ENCODE measurements at regions not wholly inside any gene's neighbourhood (a gene's known extent, or its start where the extent isn't known, plus 50 kb on each side); places are given as distances from the start of the nearest gene placed in this dataset.
"Not testable (repeated sequence)": the region's sequence is repeated elsewhere in the genome, so short reads cannot be mapped to it uniquely, and the experiment has no call there.

DNA sequence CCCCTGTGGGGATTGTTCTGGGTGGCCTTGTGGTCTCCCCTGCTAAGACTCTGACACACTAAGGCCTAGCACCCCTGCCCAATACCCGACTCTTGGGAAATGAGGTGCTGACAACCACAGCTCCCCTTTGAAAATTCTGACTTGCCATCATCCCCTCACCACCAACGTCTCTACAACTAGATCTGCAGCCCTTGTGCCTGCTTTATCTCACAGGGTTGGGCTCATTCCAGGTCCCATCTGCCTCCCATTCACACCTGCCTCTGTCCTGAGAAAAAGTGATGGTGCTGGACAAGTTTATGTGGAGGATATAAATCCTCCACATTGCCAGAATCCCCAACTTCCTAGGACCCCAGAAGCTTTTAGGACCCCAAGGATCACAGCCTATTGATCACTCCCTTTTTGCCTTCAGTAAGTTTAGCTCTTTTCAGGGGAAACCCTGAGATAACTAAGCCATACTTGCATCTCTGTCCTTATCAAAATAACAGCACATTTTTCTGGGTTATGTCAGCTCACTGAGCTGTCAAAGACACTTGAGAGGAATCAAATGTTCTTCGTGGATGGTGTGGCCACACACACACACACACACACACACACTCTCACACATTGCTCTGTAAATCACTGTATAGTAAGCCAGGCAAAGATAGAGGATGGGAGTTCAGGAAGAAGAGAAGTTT, 136.8 kb upstream of the CES5A start:
- DNase-seq, result no peak

DNA sequence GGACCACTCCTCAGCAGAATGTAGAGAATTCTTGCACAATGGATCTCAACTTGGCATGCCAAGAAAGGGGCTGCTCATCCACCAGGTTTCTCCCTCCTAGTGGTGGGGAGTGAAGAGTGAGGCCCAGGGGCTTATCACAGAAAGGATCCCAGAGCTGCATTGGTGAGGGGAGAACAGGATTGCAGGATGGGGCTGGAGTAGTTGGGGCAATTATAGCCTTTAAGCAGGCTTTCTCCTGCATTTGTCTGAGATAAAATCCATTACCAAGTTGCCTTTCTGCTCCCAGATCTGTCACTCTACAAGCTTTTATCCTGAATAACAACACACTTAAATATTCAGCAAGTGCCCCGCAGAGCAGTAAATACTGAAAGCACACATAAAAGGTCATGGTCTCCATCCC, 130.8 kb upstream of the CES5A start:
- DNase-seq, result no peak

DNA sequence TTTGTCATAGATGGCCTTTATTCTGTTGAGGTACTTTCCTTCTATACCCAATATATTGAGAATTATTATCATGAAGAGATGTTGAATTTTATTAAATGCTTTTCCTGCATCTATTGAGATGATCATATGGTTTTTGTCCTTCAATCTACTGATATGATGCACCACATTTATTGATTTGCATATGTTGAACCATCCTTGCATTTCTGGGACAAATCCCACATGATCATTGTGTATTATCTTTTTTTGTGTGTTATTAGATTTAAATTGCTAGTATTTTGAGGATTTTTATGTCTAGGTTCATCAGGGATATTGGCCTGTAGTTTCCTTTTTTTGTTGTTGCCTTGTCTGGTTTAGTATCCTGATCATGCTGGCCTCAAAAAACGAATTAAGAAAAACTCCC, 124.5 kb upstream of the CES5A start:
- no peak for DNase-seq

DNA sequence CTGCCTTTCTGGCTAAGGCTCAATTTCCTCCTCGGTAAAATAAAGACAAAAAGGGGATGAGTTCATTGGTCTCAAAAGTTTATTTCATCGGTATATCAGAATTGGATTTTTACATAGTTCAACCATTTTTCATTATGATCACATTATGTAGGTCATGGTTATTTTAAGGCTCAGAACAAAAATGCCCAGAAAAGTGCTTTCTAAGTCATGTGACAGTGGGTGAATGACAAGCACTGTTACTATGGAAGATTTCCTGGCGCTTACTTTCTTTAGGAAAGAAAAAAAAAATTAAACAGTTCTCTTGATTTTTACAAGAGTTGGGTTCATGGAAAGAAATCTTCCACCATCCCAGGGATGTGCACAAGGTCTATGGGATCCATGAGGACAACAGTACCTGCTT, 117.9 kb upstream of the CES5A start:
- no peak for DNase-seq

DNA sequence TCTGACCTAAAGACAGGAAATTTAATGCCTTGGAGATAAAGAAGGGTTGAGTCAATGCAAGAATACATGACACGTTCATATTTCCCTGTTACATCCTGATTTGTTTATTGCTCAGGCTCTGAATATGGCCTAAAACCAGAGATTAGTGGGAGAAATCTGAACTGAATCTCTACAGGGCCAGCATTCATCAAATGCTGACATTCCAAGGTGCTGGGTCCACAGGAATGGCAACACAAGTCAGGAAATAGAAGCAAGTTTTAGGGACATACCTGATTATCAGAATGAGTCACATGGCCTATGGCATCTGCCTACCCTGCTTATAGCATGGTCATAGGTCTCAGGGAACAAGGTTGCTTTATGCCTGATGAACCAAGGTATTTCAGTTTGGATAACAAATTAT, 117.4 kb upstream of the CES5A start:
- no peak for DNase-seq

DNA sequence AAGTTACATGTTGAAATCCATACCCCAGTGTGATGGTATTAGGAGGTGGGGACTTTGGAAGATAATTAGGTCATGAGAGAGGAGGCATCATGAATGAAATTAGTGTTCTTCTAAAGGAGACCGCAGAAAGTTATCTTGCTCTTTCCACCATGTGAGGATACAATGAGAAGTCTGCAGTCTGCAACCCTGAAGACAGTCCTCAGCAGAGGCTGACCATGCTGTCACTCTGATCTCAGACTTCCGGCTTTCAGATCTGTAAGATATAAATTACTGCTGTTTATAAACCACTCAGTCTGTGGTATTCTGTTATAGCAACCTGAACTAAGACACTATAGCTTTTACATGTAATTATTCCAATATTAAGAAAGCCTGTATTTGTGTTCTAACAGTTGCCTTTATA, 116.7 kb upstream of the CES5A start:
- DNase-seq, result no peak

DNA sequence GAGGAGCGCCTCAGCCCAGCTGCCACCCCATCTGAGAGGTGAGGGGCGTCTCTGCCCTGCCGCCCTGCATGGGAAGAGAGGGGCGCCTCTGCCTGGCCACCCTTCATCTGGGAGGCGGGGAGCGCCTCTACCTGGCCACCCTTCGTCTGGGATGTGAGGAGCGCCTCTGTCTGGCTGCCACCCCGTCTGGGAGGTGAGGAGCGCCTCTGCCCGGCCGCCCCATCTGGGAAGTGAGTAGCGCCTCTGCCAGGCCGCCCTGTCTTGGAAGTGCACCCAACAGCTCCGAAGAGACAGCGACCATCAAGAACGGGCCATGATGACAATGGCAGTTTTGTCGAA, 114.4 kb upstream of the CES5A start:
- DNase-seq, result no peak

DNA sequence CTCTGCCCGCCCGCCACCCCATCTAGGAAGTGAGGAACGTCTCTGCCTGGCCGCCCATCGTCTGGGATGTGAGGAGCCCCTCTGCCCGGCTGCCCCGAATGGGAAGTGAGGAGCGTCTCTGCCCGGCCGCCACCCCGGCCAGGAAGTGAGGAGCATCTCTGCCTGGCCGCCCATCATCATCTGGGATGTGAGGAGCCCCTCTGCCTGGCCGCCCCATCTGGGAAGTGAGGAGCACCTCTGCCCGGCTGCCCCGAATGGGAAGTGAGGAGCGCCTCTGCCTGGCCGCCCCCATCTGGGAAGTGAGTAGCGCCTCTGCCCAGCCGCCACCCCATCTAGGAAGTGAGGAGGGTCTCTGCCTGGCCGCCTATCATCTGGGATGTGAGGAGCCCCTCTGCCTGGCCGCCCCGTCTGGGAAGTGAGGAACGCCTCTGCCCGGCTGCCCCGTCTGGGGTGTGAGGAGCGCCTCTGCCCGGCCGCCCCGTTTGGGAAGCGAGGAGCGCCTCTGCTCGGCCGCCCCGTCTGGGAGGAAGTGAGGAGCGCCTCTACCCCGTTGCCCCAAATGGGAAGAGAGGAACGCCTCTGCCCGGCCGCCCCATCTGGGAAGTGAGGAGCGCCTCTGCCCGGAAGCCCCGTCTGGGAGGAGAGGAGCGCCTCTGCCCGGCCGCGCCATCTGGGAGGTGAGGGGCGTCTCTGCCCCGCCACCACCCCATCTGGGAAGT, 113.8 kb upstream of the CES5A start:
- DNase-seq, result not testable (repeated sequence)

DNA sequence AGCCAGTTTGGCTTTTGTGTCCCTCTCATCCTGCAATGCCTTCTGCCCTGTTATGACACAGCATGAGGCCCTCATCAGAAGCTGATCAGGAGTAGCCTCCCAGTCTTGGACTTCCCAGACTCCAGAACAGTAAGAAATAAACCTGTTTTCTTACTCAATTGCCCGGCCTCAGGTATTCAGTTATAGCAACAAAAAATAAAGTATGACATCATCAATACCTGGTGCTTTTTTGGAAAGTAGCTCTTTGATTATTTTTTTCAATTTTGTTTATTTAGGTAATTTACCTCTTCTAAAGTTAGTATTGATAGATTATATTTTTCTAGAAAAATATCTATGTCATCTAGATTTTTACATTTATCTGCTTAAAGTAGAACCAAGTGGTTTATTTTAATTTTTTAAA, 112.8 kb upstream of the CES5A start:
- DNase-seq, result no peak

DNA sequence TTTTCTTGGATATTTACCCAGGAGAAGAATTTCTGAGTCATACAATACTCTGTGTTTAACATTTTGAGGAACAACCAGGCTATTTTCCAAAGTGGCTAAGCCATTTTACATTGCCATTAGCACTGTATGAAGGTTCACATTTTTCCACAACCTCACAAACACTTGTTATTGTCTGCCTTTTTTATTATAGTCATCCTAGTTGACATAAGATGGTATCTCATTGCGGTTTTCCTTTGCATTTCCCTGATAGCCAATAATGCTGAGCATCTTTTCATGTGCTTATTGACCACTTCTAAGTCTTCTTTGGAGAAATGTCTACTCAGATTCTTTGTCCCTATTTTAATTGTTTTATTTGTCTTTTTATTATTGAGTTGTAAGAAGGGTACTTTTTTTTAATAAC, 107.4 kb upstream of the CES5A start:
- DNase-seq, result no peak

DNA sequence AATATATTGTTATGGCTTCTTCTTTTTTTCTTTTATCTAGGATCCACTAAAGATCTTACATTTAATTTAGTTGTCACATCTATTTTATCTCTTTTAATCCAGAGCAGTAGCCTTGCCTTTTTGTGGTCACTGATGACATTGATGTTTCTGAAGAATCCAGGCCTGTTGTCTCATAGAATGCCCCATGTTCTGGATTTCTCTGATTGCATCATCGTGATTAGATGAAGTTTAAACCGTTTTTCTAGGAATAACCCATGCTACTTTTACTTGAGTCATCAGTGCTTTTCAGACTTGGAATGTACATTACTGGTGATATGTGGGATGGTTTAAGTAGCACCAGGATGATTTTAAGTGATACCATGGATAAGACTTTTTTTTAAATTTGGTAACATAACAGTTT, 106.4 kb upstream of the CES5A start:
- DNase-seq, result no peak

DNA sequence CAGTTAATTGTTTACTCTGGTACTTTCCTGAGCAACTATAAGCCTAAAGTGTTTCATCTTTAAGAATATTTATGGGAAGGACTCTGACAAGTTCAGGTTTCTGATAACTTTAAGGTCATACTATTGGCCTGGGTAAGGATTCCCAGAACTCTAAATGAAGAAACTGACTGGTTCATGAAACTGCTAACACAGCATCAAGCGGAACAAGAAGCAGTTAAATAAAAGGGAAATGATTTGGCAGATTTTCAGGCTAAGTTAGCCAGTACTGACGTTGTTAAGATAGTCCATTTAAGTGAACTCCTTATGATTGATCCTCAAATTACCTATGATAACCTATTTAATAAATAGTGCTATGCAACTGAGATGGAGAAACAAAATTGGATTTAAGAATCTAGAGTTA, 101.6 kb upstream of the CES5A start:
- DNase-seq, result no peak

DNA sequence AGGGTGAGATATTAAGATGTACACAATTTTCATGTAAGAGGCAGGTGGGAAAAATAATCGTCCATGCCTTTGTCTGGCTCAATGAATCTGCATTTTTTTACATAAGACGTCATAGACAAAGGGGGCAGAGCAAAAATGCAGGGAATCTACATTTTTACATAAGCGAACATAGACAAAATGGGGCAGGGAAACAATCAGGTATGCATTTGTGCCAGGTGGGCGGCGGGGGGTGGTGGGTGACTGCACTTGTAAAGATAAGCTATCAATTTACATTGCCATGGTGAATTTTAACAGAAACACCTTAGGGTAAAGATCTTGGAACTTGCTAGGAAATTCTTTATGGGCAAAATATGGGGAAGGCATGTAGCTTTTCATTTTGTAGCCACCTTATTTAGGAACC, 96.3 kb upstream of the CES5A start:
- DNase-seq, result no peak

DNA sequence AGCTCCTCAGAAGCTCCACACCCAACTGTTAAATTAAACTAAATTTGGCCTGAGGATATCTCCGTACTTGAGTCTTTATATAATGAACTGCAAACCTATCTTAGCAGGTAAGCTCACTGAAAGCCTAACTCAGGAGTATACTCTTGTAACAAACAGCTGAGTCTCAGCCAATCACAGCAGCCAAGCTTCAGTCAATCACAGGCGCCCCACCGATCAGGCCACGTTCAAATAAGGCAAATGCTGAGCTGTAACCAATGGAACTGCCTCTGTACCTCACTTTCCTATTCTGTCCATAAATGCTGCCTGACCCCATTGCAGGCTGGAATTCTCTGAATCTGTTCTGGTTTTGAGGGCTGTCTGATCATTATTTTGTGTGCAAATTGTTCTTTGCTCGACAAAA, 93.0 kb upstream of the CES5A start:
- DNase-seq, result no peak

DNA sequence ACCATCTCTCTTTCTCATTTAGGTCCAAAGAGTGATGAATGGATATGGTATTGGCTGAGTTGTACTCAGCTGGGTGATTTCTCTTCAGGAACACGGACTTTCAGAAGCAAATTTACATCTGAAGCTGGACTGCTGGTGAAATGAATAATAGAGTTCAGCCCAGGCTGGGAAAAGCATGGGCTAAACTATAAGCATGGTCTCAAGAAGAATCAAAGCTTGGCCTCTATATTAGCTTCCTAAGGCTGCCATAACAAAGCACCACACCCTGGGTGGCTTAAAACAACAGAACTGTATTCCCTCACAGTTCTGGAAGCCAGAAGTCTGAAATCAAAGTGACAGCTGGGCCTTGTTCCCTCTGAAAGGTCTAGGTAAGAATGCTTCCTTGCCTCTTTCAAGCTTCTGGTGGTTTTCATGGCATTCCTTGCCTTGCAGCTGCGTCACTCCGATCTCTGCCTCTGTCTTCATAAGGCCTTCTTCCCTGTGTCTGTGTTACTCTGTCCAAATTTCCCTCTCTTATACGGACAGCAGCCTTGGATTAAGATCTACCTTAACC, 89.8 kb upstream of the CES5A start:
- no peak for DNase-seq

DNA sequence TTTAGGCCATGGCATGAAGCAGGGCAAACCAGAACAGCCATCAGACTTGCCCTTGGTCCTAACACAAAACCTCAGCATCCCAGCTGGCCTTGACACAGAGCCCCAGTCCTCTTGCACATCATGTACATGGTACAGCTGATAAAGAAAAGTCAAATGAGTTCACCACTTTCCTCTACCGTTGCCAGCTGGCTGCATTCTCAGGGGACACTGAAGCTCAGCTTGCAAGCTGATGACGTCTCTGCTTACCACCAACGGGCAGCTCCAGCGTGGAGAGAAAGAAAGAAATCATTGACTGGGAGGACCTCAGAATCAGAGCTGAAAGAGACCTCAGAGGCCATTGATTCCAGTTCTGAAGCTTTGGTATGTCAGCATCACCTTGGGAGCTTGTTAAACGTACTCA, 80.7 kb upstream of the CES5A start:
- no peak for DNase-seq

DNA sequence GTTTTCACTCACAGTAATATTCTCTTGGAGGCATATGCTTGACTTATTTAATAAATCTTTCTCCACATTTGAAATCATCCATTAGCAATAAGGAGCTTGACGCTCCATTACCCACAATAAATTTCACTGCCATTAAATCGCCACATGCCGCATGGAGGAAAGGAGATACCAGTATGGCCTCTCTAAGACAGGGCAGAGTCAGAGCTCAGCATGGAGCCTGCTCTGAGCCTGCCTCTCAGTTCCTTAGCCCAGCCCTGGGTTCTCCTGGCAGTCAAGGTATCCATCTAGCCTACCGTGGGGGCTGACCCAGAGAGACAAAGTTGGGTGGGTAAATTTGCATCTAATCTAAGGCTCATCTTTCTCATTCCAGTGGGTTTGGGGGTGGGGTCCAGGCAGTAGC, 80.3 kb upstream of the CES5A start:
- no peak for DNase-seq

DNA sequence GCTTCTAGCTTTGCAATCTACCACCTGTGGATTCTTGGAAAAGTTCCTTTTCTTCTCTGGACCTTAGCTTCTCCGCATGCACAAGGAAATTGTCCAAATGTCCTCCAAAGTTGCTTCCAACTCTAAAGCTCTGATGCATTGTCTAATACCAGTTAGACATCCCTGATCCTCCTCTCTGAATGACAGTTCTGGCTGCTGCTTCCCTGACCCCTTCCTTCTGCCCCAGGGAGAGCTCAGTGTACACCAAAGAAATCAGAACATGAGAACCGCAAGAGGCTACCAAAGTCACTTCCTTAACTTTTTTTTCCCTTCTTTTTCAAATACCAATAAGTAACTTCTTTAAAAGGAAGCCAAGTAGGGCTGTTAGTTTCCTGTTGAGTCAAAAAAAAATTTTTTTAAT, 79.7 kb upstream of the CES5A start:
- DNase-seq, result no peak

DNA sequence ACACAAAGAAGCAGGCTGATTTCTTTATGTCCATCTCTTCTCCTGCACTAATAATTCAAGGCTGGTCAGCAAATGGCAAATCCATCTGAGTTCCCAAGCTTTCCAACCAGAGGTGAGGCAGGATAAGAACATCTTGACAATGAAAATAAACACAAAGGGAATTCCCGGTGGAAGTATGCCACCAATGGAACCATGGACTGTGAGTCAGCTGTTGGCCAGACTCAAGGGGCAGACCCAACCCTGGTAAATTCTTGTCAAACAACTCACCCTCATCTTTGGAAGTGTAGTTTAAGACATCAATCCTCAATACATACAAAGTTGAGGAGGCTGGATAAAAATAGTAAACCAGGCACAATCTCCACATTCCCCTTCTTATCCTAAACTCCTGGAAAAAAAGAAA, 74.3 kb upstream of the CES5A start:
- no peak for DNase-seq

DNA sequence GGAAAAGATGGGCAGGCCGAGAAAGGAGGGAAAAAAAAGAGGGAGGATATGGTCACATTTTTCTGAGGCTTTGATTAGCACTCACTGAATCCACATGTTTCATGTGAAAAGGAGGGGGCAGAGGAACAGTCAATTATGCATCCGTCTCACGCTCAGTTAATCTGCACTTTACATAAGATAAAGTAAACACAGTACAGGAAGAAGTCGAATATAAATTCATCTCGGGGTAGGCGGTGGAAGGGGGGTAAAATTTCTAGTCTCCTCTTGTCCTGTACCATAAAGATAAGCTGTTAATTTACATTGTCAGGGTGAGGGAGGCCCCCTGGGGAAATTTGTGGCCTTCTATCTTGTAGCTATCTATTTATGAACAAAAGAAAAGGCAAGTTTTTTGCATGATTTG, 73.1 kb upstream of the CES5A start:
- DNase-seq, result no peak

DNA sequence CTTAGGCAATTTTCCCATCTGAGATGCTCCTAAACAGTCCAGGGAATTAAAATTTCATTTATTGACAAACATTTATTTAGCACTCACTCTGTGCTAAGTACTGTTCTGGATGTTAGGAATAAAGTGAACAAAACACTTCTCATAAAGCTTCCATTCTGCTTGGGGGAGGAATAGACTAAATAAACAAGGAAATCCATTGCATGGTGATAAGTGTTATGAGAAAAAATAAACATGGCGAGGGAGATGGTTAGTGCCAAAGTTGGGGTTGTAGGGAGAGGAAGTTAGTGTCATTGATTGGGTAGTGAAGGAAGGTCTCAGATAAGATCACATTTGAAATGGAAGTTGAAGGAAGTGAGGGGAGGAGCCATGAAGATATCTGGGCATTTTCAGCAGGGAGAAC, 72.2 kb upstream of the CES5A start:
- DNase-seq, result no peak

DNA sequence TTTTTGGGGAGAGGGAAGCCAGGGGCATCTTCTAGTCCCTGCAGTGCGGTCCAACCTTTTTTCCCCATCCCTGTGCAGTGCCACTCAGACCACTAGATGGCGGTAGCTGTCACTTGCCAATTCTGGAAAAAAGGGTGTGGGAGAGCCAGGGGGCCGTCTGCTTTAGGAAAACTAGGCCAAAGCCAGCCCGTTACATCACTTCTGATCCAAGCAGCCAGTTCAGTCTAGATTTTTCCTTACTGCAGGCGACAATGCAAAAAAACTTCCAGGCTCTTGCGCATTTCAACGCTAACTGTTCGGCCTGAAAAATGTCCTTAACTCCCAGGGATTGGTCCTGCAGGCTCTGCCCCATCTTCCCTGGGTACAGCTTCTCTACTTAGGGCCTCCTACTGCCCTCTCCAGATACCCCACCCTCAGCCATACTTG, 69.2 kb upstream of the CES5A start:
- peak in 1 of 2 experiments; percentile 10 for DNase-seq

DNA sequence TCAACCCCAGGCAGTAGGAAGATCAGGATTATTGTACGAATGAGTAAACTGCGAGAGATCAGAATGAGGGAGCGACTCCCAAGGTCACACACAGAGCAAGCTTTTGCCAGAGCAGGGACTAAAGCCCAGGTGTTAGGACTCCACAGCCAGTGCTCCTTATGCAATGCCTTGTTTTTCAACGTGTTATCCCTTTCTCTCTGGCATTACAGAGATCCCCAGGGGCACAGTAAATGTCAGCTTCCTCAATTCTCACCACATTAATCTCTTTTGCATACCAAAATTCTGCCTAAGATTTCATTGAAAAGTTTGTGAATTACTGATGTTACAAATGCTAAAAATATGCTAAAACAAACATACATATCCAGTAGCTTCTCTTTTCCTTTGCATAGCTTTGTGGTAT, 68.1 kb upstream of the CES5A start:
- no peak for DNase-seq

DNA sequence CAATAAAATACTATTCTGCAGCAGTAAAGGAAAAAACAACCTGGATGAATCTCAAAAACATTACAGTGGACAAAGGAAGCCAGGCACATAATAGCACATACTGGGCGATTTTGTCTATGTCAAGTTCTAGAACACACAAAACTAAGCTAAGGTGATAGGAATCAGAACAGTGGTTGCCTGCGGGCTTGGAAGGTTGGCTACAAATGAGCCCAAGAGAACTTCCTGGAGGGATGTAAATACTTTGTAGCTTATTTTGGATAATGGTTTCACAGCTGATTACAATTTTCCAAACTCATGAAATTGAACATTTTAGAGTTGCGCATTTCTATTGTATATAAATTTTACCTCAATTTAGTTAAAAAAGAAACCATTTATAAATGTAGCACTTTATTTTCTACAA, 67.6 kb upstream of the CES5A start:
- no peak for DNase-seq

DNA sequence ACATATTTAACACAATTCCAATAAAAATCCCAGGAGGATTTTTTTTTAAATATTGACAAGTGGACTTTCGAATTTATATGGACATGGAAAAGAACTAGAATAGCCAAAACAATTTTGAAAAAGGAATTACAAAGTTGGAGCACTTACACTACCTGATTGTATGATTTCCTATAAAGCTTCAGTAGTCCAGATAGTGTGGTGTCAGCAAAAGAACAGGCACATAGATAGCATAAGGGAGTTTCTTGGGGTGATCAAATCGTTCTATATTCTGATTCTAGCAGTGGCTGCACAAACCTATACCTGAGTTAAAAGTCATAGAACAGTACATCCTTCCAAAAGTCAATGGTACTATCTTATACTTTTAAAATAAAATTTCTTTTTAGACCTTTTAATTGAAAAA, 66.4 kb upstream of the CES5A start:
- no peak for DNase-seq
